ENCODE measurements at regions not wholly inside any gene's neighbourhood (a gene's known extent, or its start where the extent isn't known, plus 50 kb on each side); places are given as distances from the start of the nearest gene placed in this dataset.

- ATAC-seq, result no peak
- H3K36me3 Mint-ChIP-seq (ENCODE audit: low read depth), result no peaks in the 10 kb centered on the region
These were observed 1399.1 kb upstream of the PIK3C3 start for GRCh38 chr18:40555914-40556313.

More at GRCh38 chr18:40555914-40556313, 1399.1 kb upstream of the PIK3C3 start:
- Histone ChIP-seq H2AFZ (no peak overlapping the region), H3K9me2 (ENCODE audit: insufficient read depth) (peaks cover 7% of the 10 kb centered on the region), H3K4me3 (no peak overlapping the region), H3F3A (replicated peaks; ENCODE audit: low read depth) (no peaks in the 10 kb centered on the region), H3K27me3 (ENCODE audit: insufficient read depth) (no peaks in the 10 kb centered on the region), H3K4me2 (no peak overlapping the region), H3K36me3 (ENCODE audit: insufficient read depth) (no peaks in the 10 kb centered on the region), H3K27ac (ENCODE audit: low read depth) (no peak overlapping the region), H3K79me2 (replicated peaks; ENCODE audit: insufficient read depth) (no peaks in the 10 kb centered on the region), H4K20me1 (replicated peaks; ENCODE audit: insufficient read depth) (no peaks in the 10 kb centered on the region), H3K4me1 (ENCODE audit: insufficient read depth) (no peaks in the 10 kb centered on the region)
- H3K4me3 Mint-ChIP-seq, result no peak overlapping the region
- no peaks in the 10 kb centered on the region for H3K9me3 Mint-ChIP-seq
- H3K27ac Mint-ChIP-seq, result no peak overlapping the region
- DNase-seq (ENCODE audit: low spot score), result no peak
- H3K4me1 Mint-ChIP-seq, result peaks cover 6% of the 10 kb centered on the region; the same call in 2 of the 3 replicates
- TF ChIP-seq ETS1 (IDR thresholded peaks at IDR 0.05) (no peak), CTCF (conservative IDR thresholded peaks at IDR 0.05; ENCODE audit: low read depth in 2 of 2) (no peak), REST (IDR thresholded peaks at IDR 0.05; ENCODE audit: unreplicated experiment) (no peak), NANOG (IDR thresholded peaks at IDR 0.05; ENCODE audit: borderline replicate concordance) (no peak), EZH2phosphoT487 (IDR thresholded peaks at IDR 0.05; ENCODE audit: unreplicated experiment) (no peak), EZH2 (IDR thresholded peaks at IDR 0.05; ENCODE audit: low read depth, unreplicated experiment) (no peak), JUNB (IDR thresholded peaks at IDR 0.05; ENCODE audit: unreplicated experiment) (no peak), ZNF331 (CRISPR knock-in tag; IDR thresholded peaks at IDR 0.05; ENCODE audit: low read depth) (no peak), POLR2AphosphoS5 (IDR thresholded peaks at IDR 0.05; ENCODE audit: low read depth) (no peak), CREB1 (CRISPR knock-in tag; IDR thresholded peaks at IDR 0.05; ENCODE audit: low read depth) (no peak), ZNF462 (CRISPR knock-in tag; IDR thresholded peaks at IDR 0.05) (no peak), ZNF114 (CRISPR knock-in tag; IDR thresholded peaks at IDR 0.05) (no peak), STAT1 (IDR thresholded peaks at IDR 0.05; ENCODE audit: unreplicated experiment) (no peak)
- no peaks in the 10 kb centered on the region for H3K27me3 Mint-ChIP-seq (ENCODE audit: insufficient read depth, low read depth, poor library complexity)

Measured in GM23338 (cell line).